ENCODE measurements at regions not wholly inside any gene's neighbourhood (a gene's known extent, or its start where the extent isn't known, plus 50 kb on each side); places are given as distances from the start of the nearest gene placed in this dataset.

DNA sequence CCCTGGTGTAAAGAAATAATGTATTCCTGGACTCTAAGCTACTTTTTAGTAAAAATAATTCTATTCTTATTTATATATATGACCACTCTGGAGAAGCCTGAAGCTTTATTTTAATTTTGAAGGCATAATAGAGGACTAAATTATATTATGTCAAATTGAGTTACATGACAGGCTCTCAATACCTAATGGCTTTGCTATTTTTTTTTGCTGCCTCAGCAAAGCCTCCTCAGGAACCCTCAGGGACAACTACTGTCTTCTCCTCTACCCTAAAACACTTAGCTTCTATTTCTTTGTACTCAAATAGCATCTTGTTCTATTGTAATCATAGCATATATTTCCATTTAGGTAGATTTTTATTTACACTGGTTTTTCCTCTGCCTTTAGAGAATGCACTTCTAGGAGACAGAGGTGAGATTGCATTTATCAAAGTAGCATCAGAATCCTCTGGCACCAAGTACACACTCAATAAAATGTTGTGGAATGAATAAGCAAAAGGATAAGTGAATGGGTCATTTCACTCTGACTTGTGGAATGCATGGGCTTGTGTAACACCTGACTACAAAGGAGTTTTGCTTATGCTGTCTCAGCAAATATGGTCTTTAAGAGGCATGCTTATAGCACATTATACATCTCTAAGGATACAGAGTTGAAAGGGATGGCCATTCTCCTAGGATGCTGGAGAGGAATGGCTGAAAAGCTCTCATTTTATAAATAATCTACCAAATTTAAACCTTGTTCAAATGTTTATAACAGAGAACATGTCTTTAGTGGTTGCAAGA is 605.2 kb downstream of the KCNJ2 start:
- TF ChIP-seq, protein P1, sequence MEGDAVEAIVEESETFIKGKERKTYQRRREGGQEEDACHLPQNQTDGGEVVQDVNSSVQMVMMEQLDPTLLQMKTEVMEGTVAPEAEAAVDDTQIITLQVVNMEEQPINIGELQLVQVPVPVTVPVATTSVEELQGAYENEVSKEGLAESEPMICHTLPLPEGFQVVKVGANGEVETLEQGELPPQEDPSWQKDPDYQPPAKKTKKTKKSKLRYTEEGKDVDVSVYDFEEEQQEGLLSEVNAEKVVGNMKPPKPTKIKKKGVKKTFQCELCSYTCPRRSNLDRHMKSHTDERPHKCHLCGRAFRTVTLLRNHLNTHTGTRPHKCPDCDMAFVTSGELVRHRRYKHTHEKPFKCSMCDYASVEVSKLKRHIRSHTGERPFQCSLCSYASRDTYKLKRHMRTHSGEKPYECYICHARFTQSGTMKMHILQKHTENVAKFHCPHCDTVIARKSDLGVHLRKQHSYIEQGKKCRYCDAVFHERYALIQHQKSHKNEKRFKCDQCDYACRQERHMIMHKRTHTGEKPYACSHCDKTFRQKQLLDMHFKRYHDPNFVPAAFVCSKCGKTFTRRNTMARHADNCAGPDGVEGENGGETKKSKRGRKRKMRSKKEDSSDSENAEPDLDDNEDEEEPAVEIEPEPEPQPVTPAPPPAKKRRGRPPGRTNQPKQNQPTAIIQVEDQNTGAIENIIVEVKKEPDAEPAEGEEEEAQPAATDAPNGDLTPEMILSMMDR (IDR thresholded peaks at IDR 0.05; ENCODE audit: insufficient read depth, low read length, poor library complexity, severe bottlenecking) = no peak
- TF ChIP-seq EZH2phosphoT487 (conservative IDR thresholded peaks at IDR 0.05; ENCODE audit: low read length) = no peak
